NCI-H1694 treated with DMSO at 0.1 percent for 48 hours (cell line): ENCODE measurements at regions not wholly inside any gene's neighbourhood (a gene's known extent, or its start where the extent isn't known, plus 50 kb on each side); places are given as distances from the start of the nearest gene placed in this dataset.

Source experiments
- DNase-seq: peaks from one replicate; lab custom pipeline; 2025; lab: John Stamatoyannopoulos, UW

DNA sequence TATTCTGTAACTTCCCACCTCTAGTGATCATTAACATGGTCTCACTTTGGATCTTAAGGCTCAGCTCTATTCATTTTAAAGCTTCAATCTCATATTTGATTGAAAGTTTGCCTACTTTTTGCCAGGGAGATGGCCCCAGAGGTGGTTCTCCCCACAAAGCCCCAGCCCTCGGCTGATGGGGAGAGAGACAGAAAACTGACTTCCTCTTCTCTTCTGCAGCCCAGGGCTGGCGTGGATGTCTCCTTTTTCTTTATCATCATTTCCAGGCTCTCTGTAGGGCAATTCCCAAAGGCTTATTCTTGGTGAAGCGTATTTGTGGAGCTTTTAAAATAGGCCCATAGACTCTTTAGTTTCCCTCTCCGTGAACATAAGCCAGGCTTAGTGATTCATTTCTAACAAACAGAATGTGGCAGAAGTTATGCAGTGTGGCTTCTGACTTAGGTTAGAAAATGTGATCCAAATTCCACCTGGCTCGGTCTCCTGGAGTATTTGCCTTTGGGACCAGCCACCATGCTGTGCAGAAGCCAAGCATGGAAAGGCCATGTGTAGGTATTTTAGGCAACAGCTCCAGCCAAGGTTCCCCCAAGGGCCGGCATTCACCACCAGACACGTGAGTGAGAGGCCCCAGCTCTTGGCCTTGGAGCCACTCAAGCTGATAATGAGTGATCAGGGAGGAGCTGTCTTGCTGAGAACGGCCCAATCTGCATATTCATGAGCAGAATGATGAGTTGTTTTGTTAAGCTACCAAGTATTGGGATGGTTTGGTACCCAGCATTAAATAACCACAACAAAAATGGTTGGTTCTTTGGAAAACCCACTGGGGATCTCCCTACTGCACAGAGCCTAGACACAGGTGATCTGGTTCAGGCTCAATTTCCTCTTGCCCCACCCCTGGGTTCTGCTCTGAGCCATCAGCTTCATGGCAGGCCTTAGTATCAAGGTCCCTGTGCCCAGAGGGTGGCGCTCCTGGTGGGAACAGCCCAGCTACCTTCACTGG is 353.2 kb upstream of the PROK2 start:
- no peak for DNase-seq

DNA sequence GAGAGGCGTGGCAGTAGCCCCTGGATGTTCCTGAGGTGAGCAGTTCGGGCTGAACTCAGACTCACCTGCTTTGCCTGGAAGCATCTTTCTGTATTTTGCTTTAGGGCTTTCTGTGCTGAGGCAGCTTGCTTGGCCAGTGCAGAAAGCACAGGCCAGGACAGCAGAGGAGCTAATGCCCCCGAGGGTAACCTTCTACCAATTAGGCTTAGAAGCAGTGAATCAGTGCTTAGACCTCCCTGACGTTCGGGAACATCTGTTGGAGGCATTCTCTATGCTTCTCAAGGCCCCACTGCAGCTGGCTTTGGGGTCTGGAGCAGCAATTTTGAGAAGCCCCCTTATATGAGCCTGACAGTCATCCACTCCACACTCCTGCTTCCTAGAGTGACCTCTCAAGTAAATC is 350.7 kb upstream of the PROK2 start:
- DNase-seq: no peak

DNA sequence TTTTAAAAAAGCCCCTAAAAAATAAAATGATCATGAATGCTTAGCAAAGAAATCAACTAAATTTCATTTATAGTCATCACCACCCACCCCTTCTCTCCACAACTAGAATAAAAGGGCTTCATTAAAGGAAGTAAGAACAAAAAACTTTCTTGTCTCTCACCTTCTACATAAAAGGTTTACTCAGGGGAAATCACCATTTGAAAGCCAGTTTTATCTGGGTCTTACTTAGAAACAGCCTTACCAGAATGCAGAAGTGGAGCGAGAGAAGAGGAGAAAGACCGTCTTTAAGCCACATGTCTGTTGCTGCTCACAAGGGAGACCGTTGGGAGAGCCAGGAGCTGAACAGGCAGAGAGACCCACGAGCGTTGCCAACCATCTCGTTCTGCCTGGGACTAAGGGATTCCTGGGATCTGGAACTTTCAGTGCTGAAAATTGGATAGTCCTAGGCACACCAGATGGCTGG is 350.1 kb upstream of the PROK2 start:
- no peak for DNase-seq

DNA sequence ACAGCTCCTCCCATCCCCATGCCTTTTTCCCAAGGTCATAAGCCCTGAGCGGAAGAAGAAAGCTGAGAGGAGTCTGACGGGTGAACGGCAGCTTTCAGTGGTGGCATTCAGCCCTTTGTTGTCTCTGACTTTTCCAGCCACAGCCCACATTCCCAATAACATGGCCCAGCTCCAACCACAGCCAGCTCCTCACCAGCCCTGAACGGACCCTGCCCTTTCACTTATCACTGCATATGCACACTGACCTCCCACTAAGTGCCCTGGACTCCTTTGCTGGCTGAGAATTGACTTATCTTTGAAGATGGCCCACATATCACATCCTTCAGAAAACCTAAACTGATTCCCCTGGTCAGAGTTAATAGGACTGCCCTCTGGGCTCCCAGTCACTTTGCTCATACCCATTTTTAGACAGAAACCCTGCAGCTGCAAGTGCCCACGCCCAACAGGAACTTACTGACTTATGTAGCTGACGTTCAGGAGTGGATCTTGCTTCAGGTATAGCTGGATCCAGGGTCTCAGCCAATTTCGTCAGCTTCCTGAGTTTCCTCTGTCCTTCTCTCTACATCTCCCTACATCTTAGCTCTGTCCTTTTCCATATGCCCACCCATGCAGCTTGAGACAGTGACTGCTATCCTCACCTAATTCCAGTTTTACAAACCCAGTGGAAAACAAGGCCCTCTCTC is 348.5 kb upstream of the PROK2 start:
- DNase-seq: no peak

DNA sequence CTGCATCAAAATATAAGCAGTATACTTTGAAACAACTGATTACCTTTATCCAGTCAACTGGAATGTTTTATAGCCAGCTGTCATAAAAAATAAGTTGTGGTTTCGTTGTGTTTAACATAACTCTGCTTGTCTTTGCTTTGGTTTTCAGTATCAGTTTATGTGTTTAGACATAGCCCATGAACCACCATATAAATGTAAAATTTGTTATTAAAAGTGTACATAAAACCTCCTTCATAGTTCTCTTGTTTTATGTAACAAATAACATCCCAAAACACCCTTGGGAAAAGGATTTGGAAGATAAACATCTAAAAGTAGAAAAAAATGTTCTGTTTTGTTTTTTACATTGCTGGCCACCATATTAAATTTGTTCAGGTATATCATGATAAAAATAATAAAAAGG is 347.0 kb upstream of the PROK2 start:
- DNase-seq: no peak

DNA sequence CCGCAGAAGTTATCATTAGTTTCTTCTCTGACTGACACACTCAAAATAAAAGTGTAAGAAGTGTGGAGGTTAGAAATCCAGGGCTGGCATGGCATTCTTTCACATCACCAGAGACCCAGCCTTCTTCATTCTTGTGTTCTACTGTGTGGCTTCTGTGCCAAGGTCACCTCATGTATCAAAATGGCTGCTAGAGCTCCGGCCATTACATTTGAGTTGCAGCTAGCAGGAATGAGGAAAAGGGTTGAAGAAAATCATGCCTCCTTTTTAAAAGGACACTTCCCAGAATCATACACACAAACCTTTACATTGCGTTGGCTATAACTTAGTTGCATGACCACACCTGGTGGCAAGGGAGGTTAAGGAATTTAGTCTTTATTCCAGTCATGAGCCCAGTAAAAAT is 345.6 kb upstream of the PROK2 start:
- no peak for DNase-seq

DNA sequence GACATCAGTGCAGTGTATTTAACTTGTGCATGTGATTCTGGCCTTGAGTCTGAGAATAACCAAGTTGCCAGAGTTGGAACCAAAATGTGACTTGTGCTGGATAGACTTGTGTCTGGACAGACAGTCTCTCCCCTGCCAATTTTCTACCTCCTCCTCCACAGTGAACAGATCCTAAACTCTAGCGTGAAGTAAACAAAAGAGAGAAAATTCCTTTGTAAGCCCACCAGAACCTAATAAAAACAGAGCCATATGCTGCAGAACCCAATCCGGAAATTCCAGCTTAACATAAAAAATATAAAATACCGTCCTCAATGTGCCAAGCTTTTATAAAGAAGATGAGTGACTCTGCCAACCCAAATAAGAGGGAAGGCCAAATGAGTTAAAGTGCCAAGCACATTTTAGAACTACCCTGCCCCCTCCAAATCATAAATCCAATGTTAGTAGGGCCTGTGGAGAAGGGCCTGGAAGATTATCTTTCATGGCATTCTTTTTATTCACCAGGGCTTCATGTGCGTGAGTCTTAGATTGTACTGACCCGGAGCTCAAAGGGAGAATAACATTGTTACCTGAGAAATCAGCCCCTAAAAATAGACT is 344.6 kb upstream of the PROK2 start:
- DNase-seq: no peak

DNA sequence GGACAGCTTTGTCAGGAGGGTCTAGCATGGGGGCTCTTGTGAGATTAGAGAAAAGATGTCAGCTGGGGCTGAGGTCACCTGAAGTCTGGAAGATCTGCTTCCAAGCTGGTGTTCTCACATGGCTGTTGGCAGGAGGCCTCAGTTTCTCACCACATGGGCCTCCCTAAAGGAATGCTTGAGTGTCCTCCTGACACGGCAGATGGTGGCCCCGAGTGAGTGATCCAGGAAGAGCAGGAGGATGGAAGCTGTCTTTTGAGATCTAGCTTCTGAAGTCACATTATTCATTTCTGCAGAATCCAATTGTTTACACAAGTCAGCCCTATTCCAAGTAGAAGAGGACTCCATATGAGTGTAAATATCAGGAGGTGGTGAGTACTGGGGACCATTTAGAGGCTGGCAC is 344.0 kb upstream of the PROK2 start:
- DNase-seq: no peak

DNA sequence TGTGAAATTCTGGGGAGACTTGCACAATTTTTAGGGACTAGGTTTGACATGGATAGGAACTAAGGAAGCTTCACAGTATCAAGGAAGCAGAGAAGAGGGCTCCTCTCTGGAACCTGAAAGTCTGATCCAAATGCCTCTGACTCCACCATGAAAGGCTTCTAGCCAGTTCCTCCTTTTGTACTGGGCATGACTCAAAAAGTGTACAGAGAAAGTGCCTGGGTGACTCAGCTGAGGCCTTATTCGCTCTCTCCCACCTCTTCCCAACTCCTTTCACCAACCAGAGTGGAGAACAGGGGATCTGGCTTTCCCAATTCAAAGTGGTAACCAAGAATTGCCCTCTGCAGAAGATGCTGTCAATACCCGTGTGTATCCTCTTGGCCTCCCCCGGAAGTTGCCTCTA is 342.9 kb upstream of the PROK2 start:
- DNase-seq: no peak

DNA sequence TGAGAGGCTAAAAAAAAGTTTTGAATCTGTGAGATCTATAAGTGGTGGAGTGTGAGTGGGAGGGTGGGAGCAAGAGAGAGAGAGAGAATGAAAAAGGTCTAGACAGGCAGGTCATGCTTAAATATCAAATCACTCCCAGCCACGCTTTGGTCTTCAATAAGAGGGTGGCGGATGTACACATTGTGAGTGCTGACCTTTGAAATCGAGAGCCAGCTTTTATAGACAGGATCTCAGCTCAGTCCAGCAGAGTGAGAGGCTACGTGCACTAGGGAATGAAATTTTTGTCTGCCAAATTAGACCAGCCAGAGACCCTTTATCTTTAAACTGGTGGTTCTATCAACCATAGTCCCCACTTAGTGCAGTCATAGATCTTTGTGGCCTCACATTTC is 342.3 kb upstream of the PROK2 start:
- DNase-seq: no peak

DNA sequence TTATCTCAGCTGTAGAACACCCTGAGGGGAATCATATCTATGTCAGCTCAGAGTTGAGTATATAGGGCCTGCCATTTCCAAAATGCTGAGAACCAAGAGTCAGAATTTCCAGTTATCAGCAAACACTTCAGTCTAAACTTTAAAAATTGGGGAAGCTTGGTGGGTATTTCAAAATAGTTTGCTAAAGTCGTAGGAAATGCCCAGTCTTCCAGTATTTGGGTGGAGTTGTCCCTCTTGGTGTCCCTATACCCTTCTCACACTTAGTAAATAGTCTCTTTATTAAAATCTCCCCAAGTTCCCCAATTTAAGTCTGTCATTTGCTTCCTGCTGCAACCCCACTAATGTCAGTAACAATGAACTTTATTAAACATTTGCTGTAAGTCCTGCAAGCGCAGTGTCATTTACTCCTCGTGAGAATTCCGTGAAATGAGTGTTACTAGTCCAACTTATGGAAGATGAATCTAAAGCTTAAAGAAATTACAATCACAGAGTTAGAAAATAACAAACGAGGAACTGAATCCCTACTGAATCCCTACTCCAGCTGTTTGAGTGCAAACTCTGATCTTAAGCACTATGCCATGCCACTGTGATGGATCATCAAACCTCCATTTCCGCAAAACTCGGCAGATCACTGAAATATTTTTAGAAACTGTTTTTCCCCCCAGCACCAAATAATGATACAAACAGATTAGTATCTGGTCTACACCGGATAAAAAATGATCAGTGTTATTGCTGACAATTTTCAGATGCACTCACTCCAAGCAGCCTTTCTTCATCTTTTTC is 341.7 kb upstream of the PROK2 start:
- DNase-seq: no peak

DNA sequence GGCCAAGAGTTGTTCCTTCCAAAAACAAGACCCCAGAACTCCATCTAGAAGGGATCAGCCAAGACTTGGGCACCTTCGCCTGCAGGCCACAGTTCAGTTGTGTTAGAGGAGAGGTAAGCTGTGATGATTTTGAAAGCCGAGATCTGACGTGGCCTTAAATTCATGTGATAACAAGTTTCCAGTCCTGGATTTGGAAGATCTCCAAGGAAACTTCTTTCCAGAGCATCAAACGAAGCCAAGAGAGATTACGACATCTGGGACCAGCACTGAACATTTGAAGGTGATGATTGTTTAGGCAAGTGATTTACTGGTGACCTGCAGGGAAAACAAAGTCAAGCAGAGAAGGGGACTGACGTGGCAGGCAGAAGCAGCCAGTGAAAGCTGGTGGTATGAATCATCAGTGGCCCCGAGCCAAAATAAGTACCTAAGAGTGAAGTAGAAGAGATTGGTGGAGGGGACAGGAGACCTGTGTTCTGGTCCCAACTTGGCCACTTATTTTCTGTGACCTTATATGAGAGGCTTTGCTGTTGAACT is 339.0 kb upstream of the PROK2 start:
- no peak for DNase-seq

DNA sequence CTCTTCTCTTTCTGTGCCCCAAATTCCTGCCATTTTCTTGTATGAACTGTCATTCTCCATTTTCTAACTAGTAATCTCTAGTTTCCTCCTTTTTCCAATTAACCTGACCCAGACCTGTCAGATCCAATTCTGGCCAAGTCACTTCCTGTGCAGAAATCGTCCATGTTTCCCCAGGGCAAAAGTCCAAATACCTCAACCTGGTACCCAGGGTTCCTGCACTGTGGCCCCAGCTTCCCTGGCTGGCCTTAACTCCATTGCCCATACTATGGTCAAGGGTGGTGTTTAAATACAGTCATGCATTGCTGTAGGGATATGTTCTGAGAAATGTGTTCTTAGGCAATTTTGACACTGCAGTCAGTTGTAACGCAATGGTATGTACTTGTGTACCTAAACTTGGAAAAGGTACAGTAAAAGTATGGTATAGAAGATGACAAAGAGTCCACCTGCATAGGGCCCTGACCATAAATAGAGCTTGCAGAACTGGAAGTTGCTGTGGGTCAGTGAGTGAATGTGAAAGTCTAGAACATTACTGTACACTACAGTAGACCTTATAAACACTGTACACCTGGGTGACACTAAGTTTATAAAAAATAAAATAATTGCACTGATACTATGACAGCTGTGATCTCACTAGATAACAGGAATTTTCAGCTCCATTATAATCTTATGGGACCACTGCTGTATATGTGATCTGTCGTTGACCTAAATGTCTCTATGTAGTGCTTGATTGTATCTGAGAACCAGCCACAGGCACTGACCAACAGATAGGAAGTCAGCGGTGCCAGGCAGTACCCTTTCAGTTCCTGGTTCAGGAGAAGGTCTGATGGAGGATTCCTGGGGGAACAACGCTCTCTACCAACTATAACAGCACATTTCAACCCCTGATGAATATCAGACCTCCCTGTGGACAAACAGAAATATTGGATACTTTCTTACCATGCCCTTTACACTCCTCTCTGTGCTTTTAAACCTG is 336.1 kb upstream of the PROK2 start:
- no peak for DNase-seq

DNA sequence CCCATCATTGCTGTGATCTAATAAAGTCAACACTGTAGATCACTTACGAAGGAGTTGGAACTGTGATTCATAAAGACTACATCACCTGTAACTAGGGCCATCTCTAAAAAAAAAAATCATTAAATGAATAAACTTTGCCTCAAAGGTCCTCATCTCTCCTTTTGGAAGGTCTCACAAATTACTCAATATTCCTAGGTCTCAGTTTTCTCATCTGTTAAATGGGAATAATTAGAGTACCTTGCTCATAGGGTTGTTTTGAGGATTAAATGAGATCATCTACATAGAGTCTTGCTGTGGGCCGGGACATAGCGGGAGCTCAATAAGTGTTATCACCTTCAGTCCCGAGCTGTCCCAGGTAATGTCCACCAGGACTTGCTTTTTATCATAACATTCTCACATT is 335.1 kb upstream of the PROK2 start:
- no peak for DNase-seq

DNA sequence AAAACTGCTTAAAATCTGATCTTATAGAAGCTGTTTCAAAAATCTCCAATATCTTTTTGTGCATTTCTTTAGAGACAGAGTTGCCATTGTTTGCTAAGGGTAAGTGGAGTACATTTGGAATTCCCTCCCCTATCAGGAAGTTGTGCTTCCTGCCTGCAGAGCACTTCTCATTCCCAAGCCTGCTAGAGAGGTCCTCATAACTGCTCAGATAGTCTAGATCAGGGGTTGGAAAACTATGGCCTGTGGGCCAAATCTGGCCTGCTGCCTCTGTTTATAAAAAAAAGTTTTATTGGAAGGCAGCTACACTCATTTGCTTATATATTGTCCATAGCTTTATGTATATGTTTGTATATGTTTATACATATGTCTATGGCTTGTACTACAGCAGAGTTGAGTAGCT is 333.7 kb upstream of the PROK2 start:
- DNase-seq: no peak

DNA sequence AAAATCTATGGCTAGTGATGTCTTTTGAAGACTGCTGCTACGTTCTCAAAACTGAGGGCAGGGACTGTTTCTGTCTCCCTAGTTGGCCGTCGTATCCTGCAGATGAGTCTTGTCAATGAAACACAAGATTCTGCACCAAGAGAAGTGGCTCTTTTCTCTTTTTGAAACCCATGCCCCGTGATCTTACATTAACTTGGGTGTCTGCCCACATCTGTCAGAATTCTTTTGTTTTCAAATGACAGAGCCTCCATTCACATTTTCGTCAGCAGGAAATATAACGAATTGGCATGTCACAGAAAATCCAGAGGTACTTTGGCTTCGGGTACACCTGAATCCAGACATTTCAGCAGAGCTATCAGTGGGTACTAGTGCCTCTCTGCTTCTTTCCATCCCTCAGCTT is 331.3 kb upstream of the PROK2 start:
- DNase-seq: no peak

DNA sequence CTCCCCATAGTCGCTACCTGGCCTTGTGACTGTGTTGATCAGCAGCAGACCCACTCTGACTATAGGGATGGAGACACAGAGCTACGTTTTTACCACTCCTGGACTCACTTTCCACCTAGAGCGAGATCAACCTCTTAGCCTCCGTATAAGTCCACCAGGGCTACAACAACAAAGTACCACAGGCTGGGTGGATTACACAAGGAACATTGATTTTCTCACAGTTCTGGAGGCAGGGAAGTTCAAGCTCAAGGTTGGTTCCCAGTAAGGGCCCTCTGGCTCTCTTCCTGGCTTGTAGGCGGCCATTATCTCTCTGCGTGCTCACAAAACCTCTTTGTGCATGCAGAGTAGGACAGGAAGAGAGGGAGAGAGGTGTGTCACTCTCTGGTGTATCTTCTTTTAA is 330.4 kb upstream of the PROK2 start:
- DNase-seq: no peak

DNA sequence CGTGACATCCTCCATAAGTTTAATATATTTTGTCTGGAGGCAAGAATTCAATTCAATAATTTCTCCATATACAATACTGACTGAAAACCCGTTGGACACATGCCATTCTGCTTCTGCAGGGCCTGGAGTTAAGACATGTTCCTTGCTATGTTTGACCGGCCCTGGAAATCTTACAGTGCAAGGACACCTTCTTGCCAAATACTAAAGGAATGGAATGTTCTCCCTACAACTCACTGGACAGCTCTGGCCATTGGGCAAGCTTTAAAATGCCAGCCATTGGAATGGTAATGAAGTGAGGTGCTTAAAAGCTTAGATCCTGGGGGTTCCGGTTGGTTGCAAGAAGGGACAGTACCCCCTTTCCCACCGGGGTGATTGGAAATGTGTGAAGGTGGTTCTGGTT is 329.8 kb upstream of the PROK2 start:
- DNase-seq: no peak

DNA sequence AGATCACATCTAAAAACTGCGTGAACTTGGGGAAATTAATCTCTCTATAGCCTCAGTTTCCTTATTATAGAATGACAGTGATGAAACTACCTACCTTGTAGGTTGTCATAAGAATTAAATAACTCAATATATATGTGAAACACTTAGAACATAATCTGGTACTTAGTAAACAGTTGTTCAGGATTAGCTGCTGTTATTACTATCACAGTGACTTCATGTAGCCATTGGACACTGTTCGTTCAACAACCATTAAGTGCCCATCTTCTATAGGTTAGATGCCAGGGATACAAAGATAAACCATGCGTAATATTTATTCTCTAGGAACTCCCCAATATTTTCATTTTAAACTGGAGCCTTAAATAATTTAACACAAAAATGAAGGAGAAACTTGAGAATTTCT is 329.0 kb upstream of the PROK2 start:
- DNase-seq: no peak

DNA sequence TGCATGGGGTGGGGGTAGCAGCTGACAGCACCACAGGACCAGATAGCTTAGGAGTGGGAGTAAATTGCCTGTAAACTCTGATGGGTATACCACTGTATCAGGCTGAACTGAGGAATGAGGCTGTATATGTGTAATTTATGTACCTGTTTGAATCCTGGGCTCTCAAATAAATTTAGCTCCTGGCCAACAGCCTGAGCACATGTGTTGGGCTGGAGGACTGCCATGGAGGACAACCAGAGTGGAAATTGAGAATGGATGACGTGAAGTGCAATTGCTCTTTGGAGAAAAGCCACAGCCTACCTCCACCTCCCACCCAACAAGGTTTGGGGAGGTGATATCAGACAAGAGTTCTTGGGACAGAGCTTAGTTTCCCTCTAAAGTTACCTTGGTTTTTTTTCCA is 328.6 kb upstream of the PROK2 start:
- no peak for DNase-seq

DNA sequence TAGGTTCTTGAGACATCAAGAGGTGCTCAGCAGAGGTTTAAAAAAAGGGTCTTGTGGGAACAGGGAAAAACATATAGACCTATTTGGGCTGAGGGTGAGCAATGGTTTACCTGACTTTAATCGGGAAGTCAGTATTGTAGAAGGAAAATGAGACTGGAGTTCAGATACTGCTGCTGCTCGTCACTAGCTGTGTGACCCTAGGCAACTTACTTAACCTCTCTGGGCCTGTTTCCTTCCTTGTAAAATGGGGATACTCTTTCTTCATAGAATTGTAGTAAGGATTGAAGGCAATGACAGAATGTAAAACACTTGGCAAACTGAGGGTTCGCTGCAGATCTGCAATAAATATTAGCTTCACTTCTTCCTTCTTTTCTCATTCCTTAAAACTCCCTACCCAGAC is 327.5 kb upstream of the PROK2 start:
- no peak for DNase-seq
